HG02970 (cell line): ENCODE measurements at regions not wholly inside any gene's neighbourhood (a gene's known extent, or its start where the extent isn't known, plus 50 kb on each side); places are given as distances from the start of the nearest gene placed in this dataset.
"Not testable (repeated sequence)": the region's sequence is repeated elsewhere in the genome, so short reads cannot be mapped to it uniquely, and the experiment has no call there.

Experiments
- ATAC-seq: cut with Tn5 transposase; IDR thresholded peaks from one replicate; pipeline ENCODE4 v1.9.1; 2021; ENCODE audit warnings: mild to moderate bottlenecking, moderate library complexity, moderate number of reproducible peaks; ENCODE audit not compliant: unreplicated experiment, low FRiP score

GRCh38 chr16:61214780-61215179, 821.5 kb downstream of the CDH8 start:
- ATAC-seq = no peak

DNA sequence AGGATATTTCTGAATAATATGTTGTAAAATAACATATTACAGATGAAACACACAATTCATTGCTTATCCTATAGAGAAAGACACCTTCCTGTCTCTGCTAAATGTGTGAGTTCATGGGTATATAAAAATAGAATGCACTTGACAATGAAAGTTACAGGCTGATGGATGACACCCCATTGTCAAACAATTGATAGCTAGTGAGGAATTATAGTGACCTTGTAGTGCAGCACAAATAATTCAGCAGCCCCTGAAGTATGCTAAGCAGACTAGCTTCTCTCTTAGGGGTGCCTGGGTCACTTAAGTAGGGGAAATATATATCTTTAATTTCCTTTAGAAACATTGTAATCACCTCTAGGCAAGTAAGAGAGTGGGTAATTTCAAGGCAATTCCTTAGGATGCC, 826.2 kb downstream of the CDH8 start:
- ATAC-seq = no peak

DNA sequence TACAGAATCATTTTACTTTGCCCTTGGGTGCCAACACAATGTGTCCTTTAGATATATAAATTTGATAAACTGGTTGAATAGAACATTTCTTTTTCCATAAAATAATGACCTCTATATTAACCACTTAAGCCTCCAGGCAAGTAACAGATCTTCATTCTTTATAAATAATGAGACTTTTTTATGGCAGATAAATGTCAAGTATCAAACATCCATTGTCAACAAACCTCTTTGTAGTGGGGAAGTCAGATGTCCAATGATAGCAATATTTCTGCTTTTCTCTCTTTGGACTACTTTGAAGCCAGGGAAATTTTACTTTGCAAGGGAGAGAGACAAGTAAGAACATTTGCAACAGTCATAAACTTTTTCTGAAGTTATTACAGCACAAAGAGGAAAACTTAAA, 841.2 kb downstream of the CDH8 start:
- no peak for ATAC-seq

GRCh38 chr16:61194573-61194972, 841.7 kb downstream of the CDH8 start:
- no peak for ATAC-seq

- no peak for ATAC-seq
Measured at GRCh38 chr16:61182391-61182790, 853.8 kb downstream of the CDH8 start.

GRCh38 chr16:61181982-61182381, 854.3 kb downstream of the CDH8 start:
- ATAC-seq = no peak

DNA sequence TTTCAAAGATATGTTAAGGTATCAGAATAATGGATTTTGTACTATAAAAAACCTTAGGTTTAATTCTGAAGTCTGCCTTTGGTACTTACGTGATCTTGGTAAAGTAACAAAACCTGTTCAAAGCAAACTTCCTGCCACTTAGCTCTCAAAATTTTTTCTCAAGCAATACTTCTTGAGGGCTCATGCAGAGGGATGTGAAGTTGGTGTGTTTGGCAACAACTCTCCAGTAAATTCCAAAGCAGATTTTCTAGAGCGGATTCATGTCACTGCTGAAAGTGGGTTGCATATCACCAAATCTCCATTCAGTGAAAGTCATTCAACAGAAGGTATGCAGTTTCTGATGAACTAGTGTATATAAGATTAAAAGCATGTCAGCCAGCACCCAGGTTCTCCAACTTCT, 856.7 kb downstream of the CDH8 start:
- no peak for ATAC-seq

GRCh38 chr16:61165797-61166196, 870.4 kb downstream of the CDH8 start:
- no peak for ATAC-seq

DNA sequence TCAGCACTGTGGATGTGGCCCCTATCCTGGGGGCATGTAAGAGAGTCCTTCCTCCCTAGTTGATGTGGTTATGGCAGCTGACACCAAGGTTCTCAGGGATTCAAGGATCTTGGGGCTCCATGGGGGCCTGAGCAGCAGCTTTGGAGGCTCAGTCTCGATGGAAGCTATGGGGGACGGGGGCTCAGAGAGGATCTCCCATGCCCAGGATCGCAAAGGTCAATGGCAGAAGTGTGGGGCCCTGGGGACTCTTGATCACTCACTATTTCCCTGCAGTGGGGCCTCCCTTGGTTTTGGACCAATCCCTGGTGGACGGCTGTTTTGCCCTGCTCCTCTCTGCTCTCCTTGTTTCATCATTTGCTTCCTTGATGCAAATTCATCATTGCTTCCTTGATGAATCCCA, 885.9 kb downstream of the CDH8 start:
- ATAC-seq = no peak

DNA sequence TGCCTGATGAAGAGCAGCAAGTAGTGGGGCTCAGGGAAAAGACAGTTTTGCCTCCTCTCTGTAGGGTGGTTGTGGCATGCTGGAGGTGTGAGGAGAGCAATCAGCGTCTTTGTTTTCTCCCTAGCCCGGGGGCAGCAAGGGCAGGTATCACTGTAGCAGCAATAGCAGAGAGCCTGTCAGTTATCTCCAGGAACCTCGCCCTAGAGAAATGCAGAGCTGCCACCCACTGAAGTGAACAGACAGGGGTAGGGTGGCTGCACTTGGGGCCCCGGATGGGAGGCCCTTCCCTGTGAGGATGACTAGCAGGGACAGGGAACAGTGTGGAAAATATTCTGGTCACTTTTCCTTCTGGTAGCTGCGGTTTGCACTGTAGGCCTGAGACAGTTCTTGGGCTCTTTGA, 886.5 kb downstream of the CDH8 start:
- ATAC-seq = no peak

- ATAC-seq = no peak
Measured at GRCh38 chr16:61148930-61149329, 887.3 kb downstream of the CDH8 start.

DNA sequence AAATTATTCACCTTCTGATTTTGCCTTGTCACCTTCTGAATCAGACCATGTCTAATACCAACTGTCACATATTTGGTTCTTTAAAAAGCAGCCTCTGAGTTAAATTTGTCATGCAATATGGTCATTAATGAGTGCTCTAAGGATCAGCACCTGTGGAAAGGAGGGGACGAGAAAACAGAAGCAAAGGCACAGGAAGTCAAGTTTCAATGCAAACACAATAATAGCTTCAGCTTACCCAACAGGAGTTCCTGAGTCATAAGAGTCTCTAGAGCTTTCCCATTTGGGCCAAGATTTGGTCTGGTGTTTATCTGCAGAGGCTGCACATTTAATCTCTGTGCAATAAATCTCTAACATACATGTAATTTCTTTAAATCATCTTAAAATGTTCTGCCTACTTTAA, 889.8 kb downstream of the CDH8 start:
- no peak for ATAC-seq

DNA sequence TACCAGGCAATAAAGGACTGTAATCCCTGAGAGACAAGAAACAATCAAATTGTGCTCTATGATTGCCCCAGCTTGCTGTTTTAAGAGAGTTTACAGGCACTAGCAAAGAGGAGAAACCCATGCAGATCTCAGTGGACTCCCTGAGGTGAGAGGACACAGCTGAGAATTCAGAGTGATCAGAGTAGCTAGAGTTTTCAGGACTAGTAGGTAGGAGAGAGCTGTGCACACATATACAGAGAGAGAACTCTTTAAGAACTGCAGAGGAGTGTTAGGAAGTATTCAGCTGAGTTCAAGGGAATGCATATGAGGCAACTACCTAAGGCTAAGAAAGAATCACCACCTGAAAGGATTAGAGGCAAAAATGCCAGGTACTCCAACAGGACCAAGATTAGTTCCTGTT, 904.8 kb downstream of the CDH8 start:
- no peak for ATAC-seq

- ATAC-seq = no peak
Measured at GRCh38 chr16:61128545-61129323, 907.5 kb downstream of the CDH8 start.

DNA sequence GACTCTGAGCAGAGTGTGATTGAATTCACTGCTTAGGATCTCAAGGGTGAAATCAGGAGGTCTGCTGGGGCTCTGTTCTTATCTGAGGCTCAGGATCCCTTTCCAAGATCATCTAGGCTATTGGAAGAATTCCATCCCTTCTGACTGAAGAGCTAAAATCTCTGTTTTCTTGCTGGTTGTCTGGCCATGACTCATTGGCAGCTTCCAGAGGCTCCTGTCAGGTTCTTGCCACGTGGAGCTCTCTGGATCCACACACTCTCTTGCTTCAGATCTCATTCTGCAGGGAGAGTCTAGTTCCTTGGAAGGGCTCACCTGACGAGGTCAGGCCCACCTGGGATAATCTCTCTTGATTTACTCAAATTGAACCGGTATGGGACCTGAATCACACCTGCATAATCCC, 930.7 kb downstream of the CDH8 start:
- no peak for ATAC-seq

GRCh38 chr16:61098505-61098904, 937.7 kb downstream of the CDH8 start:
- no peak for ATAC-seq

GRCh38 chr16:61091300-61091699, 944.9 kb downstream of the CDH8 start:
- ATAC-seq = not testable (repeated sequence)

DNA sequence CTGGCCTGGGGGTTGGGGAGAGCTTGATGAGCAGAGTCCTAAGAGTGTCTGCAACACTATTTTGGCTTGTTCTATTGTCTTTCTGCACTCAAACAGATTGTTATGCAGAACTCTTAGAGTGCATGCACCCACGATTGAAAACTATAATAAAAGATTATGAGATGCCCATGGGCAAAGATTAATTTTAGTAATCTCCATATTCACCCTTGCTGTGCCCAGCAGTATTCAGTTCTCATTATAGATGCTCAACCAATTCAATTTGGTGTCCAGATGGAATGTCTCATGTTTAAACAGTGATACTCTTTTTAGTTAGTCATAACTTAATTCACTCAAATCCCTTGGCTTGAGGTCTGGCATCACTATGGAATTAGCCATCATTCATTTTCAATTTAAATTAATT, 952.5 kb downstream of the CDH8 start:
- ATAC-seq = no peak

DNA sequence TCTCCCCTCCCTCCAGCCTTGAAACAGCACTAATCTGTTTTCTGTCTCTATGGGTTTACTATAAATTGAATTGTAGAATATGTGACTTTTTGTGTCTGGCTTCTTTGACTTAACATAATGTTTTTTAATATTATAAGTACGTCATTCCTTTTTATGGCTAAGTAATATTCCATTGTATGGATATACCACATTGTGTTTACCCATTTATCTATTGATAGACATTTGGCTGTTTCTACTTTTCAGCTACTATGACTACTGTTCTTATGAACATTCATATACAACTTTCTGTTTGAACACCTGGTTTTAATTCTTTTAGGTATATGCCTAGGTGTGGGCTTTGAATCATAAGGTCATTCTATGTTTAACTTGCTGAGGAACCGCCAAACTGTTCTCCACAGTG, 961.9 kb downstream of the CDH8 start:
- no peak for ATAC-seq

GRCh38 chr16:61057635-61058034, 978.6 kb downstream of the CDH8 start:
- no peak for ATAC-seq

GRCh38 chr16:61050547-61050946, 985.7 kb downstream of the CDH8 start:
- ATAC-seq = no peak

GRCh38 chr16:61045931-61046330, 990.3 kb downstream of the CDH8 start:
- ATAC-seq = no peak

- no peak for ATAC-seq
Measured at GRCh38 chr16:61042737-61043136, 993.5 kb downstream of the CDH8 start.
